ENCODE measurements at regions not wholly inside any gene's neighbourhood (a gene's known extent, or its start where the extent isn't known, plus 50 kb on each side); places are given as distances from the start of the nearest gene placed in this dataset.
"Not testable (repeated sequence)": the region's sequence is repeated elsewhere in the genome, so short reads cannot be mapped to it uniquely, and the experiment has no call there.

- no peak for DNase-seq
Measured at GRCh38 chr3:109809513-109809912, 472.2 kb upstream of the DPPA4 start.

- DNase-seq, result no peak
Measured at GRCh38 chr3:109818081-109818480, 480.7 kb upstream of the DPPA4 start.

GRCh38 chr3:109819734-109820133 lies 482.4 kb upstream of the DPPA4 start:
- DNase-seq, result no peak

- DNase-seq, result no peak
Measured at GRCh38 chr3:109825971-109826810, 488.8 kb upstream of the DPPA4 start.

- DNase-seq, result no peak
Measured at GRCh38 chr3:109831403-109831802, 494.1 kb upstream of the DPPA4 start.

- DNase-seq, result no peak
Measured at GRCh38 chr3:109835958-109836357, 498.6 kb upstream of the DPPA4 start.

GRCh38 chr3:109851854-109852253 lies 514.5 kb upstream of the DPPA4 start:
- DNase-seq, result no peak

- no peak for DNase-seq
Measured at GRCh38 chr3:109852283-109852682, 514.9 kb upstream of the DPPA4 start.

GRCh38 chr3:109853077-109853731 lies 515.9 kb upstream of the DPPA4 start:
- DNase-seq, result no peak

- DNase-seq, result no peak
Measured at GRCh38 chr3:109863701-109864100, 526.4 kb upstream of the DPPA4 start.

- DNase-seq, result no peak
Measured at GRCh38 chr3:109864452-109864851, 527.1 kb upstream of the DPPA4 start.

GRCh38 chr3:109869586-109869985 lies 532.2 kb upstream of the DPPA4 start:
- DNase-seq, result no peak

- no peak for DNase-seq
Measured at GRCh38 chr3:109874896-109875708, 537.8 kb upstream of the DPPA4 start.

- DNase-seq, result not testable (repeated sequence)
Measured at GRCh38 chr3:109877616-109878015, 540.3 kb upstream of the DPPA4 start.

GRCh38 chr3:109882144-109882543 lies 544.8 kb upstream of the DPPA4 start:
- DNase-seq, result no peak

- no peak for DNase-seq
Measured at GRCh38 chr3:109887293-109887692, 549.9 kb upstream of the DPPA4 start.

- DNase-seq, result no peak
Measured at GRCh38 chr3:109888026-109888425, 550.7 kb upstream of the DPPA4 start.

- no peak for DNase-seq
Measured at GRCh38 chr3:109897734-109898133, 560.4 kb upstream of the DPPA4 start.

- no peak for DNase-seq
Measured at GRCh38 chr3:109899925-109900324, 562.6 kb upstream of the DPPA4 start.

GRCh38 chr3:109900783-109901182 lies 563.4 kb upstream of the DPPA4 start:
- no peak for DNase-seq

GRCh38 chr3:109902549-109902948 lies 565.2 kb upstream of the DPPA4 start:
- DNase-seq, result no peak

GRCh38 chr3:109903100-109903499 lies 565.8 kb upstream of the DPPA4 start:
- DNase-seq, result no peak

GRCh38 chr3:109910772-109911171 lies 573.4 kb upstream of the DPPA4 start:
- DNase-seq, result no peak

GRCh38 chr3:109918740-109919139 lies 581.4 kb upstream of the DPPA4 start:
- DNase-seq, result no peak
